ENCODE measurements at regions not wholly inside any gene's neighbourhood (a gene's known extent, or its start where the extent isn't known, plus 50 kb on each side); places are given as distances from the start of the nearest gene placed in this dataset.

DNA sequence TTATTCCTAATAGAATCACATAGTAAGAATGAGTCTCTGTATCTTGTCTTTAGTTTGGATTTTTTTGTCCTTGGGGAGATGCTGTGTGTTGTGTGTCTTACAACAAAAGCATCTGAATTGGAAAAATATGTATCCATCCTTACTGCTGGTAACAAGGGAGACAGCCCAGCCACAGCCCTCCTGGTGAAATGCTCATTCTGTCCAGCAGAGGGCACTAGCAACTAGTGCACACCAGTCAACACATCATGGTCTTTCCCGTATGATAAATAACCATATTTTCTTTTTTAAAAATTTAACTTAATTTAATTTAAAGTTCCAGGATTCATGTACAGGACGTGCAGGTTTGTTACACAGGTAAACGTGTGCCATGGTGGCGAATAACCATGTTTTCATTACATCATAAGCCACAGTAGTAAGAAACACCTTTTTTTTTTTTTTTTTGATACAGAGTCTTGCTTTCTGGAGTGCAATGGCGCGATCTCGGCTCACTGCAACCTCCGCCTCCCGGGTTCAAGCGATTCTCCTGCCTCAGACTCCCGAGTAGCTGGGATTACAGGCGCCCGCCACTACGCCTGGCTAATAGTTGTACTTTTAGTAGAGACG lies 245.1 kb downstream of the PTBP2 start:
- DNase-seq = peak; percentile 80

- no peak for DNase-seq
Measured at GRCh38 chr1:96967311-96967710, 245.7 kb downstream of the PTBP2 start.

DNA sequence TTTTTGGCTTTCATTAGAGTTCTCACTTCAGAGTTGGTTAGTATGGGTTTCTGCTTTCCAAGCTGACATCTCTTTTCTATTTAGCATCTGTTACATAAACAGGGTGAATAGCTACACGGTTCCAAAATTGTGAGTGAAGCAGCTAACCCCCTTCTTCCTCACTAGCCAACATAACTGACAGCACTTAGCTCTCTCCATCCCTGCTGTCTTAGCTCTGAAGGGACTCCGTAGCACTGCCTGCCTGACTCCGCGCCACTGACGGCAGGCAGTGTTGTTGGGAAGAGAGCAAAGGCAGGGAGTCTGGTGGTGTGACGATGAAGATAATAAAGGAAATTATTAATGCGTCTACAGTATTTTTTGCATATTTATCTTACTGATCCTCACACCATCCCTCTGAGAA lies 247.0 kb downstream of the PTBP2 start:
- no peak for DNase-seq

GRCh38 chr1:96968983-96969382 lies 247.4 kb downstream of the PTBP2 start:
- DNase-seq = no peak

GRCh38 chr1:96969656-96970163 lies 248.1 kb downstream of the PTBP2 start:
- DNase-seq = no peak

DNA sequence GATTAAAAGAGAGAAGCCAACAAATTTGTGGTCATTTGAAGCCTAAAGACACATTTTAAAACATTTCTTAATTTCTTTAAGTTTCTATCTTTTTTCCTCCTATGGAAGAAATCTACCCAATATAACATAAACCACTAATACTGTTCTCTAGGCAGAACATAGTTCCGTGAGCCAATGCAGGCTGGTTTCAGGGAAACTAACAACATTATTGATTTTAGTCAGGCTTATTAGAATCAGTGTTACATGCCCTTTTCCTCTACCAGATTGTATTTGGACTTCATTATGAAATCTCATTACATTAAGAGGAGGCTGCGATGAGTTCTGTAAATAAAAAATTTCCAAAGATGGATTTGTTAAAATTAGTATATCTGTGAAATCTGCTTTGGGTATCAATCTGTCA lies 249.9 kb downstream of the PTBP2 start:
- no peak for DNase-seq

DNA sequence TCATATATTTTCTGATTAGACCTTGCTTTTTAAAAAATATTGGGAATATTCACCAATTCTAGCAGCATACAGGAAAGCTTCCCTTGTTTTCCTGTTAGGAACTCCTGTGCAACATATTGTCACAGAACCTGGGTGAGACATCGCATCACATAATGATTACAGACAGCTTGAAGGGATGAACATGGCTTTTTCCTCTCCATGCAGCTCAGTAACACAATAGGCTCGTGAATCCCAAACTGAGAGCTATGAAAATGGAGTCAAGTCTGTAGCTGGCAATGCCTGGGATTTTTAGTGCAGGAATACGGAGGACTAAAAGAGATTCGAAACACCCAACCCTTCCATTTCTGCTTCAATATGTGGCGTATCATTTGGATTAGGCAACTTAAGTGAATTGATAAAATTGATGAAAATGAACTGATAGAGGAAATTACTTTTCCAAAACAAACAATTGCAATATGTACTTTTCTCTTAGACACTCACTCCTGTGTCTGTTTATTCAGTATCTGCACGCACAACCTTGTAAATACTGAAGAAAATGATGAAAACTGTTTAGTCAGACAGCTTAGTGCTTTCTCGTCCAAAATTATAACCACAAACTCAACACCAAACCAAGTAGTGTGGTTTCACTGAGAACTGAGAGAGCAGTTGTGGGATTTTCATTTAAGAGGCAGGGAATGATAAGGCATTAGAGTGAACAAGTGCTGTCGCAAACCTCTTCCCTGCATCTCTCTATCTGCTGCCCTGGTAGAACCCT lies 250.4 kb downstream of the PTBP2 start:
- no peak for DNase-seq

- no peak for DNase-seq
Measured at GRCh38 chr1:96973605-96974004, 252.0 kb downstream of the PTBP2 start.

DNA sequence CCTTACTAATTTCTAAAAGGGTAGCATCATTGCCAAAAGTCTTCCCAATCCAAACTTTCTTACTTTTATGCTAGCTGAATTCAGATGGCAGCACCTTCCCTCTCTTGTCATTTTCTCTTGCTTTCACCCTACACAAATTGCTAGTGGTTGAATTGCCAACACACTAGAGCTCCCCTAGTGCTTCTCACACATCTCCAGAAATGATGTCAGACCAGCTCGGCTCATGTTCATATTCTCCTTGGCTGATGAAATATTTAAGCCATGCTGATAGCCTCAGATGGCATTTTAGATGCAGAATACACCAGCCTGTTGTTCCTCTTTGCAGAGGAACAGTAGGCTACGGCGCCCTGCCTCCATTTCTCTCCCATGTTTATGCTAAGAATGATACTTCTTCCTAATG lies 256.9 kb downstream of the PTBP2 start:
- no peak for DNase-seq

GRCh38 chr1:96978901-96979300 lies 257.3 kb downstream of the PTBP2 start:
- DNase-seq = no peak

DNA sequence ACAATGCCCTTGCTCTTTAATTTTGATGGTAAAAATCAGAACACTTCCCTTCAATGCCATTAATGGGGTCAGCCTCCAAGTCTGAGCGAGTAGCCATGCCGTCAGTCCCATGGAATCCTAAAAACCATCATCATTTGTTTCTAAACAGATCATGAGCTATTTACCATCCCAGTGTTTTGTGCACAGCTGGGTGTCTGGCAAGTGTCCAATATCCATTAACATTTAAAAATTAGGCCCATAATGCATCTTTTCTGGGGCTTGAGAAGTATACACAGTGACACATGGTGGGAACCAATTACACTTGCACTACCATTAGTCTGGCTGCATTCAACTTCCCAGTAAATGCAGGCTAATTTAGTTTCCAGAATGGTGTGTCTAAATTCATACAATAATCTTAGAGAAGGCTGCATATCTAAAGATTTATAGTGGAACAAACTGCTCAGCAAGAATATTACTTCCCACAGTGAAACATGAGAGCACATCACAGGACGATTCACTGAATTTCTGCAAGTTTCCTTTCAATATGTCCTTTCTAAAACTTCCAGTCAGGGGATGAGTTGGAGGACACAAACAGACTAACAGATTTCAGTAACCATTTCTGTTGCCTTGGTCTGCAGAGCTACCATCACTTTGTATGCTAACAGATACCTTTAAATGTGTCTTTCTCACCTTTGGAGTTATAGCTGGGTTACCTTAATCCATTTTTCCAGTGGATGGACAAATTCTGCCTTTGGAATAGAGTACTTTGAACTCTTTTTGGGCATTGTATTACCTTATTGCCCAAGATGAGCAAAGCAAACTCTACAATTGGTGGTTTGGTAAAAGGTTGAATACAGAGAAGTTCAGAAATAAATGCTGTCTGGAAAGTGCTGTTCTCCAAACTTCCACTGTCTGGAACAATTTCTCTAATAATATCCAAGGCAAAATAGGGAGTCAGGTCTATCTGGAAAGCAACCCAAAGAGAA lies 258.0 kb downstream of the PTBP2 start:
- no peak for DNase-seq

GRCh38 chr1:96980448-96980847 lies 258.9 kb downstream of the PTBP2 start:
- no peak for DNase-seq

- DNase-seq = no peak
Measured at GRCh38 chr1:96981181-96981580, 259.6 kb downstream of the PTBP2 start.

GRCh38 chr1:96982118-96982517 lies 260.5 kb downstream of the PTBP2 start:
- DNase-seq = no peak

DNA sequence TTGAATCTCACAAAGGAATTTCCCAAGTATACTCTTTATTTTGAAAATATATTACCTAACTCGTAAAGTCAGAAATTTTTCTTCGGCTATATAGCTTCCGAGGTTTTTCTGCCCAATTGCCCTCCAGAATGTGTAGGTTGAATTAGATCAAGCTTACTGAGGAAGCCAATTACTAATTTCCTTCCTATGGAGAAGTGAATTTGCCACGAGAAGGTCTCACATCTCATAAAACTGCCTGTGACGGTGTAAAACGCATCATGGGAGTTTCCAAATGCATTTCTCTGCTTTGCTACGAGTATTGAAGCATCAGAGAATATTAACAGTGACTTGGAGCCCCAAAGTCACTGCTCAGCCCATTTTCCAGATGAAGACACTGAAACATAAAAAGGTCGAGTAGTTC lies 262.3 kb downstream of the PTBP2 start:
- no peak for DNase-seq

DNA sequence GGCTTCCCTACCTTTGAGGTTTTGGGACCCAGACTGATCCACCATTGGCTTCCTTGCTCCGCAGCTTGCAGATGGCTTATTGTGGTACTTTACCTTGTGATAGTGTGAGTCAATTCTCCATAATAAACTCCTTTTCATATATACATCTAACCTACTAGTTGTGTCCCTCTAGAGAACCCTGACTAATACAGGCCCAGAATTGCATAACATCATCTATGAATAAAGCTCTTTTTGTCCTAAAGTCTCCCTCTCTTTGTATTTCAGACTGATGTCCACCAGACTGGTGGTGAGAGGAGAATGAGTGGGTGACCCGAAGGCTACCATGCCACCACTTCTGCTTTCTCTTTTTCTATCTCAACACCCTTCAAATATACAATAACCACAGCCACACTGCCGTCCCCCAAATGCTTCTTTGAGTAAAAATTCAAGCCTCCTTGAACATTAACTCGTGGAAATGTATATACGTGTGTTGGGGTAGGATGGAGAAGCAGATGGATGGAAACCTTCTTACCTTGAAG lies 265.7 kb downstream of the PTBP2 start:
- DNase-seq = no peak

DNA sequence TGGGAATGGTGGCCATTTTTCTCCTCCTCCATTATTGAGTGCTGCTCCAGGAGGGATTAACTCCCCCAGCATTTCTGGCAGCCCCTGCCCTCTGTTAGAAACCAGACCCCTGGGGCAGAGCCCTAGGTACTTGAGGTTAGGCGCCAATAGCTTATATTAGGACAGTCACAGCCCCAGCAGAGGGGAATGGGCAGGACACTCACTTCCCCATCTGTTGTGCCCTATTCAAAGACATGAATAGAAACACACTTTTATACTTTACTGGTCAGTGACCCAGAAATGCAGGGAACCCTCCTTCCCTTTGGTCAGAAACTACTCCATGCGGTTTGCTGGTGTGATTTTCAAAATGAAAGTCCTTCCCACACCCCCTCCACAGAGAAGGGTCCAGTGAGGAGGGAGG lies 267.7 kb downstream of the PTBP2 start:
- DNase-seq = no peak

- no peak for DNase-seq
Measured at GRCh38 chr1:96990136-96990535, 268.6 kb downstream of the PTBP2 start.

DNA sequence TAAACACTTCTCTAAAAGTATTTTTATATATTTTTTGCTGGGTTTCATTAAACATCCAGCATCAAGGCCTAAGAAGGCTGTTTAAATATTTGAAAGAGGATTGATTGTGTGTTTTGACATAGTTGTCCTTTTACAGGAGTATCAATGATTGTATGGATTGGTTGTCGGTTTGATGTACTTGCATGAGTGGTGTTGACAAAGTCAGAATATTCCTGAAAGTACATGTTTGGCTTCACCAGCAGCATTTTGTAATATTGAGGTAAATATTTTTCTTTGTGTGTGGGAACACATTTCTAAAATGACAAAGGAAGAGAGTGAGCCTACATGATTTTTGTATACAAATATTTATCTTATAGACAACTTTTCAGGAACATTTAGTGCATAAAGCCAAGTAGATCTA lies 269.7 kb downstream of the PTBP2 start:
- no peak for DNase-seq

GRCh38 chr1:96992871-96993270 lies 271.3 kb downstream of the PTBP2 start:
- no peak for DNase-seq

DNA sequence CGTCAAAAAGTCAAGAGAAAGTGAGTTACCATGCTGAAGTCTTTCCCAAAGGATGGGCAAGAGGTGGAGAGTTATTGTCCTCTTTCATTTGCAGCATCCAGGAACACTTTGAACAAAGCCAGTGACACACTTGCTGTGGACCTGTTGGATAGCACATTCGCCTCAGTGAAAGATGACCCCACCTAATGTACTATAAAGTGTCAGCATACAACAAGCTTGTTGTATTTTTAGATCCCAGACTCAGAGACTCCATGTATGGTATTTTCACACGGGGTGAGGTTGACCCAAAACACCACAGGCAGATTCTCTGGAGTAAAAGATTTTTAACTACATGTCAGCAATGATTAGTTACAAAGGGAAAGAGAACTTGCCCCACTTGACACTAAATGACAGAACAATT lies 273.8 kb downstream of the PTBP2 start:
- no peak for DNase-seq

- no peak for DNase-seq
Measured at GRCh38 chr1:96996001-96996400, 274.4 kb downstream of the PTBP2 start.

- no peak for DNase-seq
Measured at GRCh38 chr1:96997717-96998116, 276.1 kb downstream of the PTBP2 start.

All from activated CD4-positive, alpha-beta T cell treated with anti-CD3 and anti-CD28 coated beads, Interleukin-2, Interleukin-6, amounts not matched to agents 100 ng/mL and 50 ng/mL, durations not matched to agents 16 hours and 8 hours (primary cell).